HG03175 (cell line): ENCODE measurements at regions not wholly inside any gene's neighbourhood (a gene's known extent, or its start where the extent isn't known, plus 50 kb on each side); places are given as distances from the start of the nearest gene placed in this dataset.

Experiments
- ATAC-seq: cut with Tn5 transposase; IDR thresholded peaks from one replicate; pipeline ENCODE4 v1.9.1; 2021; ENCODE audit warnings: mild to moderate bottlenecking, moderate library complexity; ENCODE audit not compliant: unreplicated experiment

DNA sequence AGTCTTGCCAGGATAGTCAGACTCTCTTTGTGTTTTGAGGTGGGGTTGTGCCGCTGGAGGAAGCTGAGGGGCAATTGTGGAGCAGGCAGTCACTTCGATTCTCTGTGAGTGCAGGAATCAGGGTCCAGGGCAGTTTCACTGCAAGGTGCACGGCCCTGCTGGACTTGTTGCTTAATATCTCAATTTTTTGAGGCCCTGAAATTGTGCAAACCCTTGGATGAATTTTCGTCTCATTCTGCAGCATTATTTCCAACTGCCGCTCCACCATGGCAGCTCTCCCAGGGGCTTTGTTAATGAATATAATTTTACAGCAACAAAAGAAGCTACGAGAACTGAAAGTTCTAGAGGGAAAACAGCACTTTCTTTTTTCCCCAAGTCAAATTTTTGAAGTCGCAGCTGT lies 531.9 kb downstream of the QKI start:
- ATAC-seq: no peak

DNA sequence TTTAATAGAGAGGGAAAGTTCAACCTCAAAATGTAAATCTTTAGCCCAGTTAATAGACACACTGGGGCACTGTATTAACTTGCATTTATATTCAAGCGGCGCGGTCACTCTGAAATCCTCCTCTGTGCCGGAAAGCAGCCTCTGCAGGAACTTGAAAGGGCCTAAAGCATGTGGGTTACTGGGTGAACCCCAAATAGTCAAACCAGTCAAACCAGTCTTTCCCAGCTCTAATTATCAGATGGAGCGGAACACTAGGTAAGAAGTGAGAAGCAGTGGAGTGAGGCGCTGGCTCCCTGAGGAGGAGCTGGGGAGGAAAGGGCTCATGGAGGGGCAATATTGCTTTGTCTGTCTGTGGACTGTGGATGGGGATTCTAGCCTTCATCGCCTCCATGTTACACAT lies 531.3 kb downstream of the QKI start:
- ATAC-seq: no peak

GRCh38 chr6:163944897-163945296 lies 530.4 kb downstream of the QKI start:
- ATAC-seq: no peak

- ATAC-seq: no peak
Observed at GRCh38 chr6:163943607-163944385, 529.3 kb downstream of the QKI start.

DNA sequence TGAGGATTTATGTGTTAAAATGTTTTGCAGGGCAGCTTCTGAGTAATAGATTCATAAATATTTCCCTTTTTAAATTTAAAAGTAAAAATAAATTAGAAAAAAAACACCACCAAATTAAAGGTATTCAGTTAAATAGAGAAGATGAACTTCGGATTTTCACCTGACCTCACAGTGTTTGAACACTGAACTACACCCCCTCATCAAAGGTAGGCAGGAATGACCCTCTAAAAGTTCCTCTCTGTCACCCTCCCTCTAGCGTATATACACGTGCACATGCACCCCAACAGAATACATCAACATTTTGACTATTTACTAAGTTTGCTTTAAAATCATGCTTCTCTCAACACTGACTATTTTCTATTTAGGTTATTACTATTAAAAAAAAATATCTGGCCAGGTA lies 528.3 kb downstream of the QKI start:
- no peak for ATAC-seq

DNA sequence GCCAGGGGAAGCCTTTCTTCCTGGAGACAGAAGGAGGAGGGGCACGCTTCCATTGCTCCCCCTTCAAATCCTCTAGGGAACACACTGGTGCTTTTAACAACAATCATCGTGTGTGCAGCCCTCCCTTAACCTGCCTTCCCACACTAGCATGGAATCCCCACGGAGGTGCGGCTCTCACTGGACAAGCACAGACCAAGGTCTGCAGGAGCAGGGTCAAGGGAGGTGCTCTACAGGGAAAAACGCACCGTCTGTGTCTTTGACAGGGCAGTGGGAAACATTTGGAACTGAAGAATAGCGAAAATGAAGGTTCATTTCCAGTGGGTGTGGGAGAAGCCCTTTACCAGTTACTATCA lies 527.1 kb downstream of the QKI start:
- ATAC-seq: no peak

DNA sequence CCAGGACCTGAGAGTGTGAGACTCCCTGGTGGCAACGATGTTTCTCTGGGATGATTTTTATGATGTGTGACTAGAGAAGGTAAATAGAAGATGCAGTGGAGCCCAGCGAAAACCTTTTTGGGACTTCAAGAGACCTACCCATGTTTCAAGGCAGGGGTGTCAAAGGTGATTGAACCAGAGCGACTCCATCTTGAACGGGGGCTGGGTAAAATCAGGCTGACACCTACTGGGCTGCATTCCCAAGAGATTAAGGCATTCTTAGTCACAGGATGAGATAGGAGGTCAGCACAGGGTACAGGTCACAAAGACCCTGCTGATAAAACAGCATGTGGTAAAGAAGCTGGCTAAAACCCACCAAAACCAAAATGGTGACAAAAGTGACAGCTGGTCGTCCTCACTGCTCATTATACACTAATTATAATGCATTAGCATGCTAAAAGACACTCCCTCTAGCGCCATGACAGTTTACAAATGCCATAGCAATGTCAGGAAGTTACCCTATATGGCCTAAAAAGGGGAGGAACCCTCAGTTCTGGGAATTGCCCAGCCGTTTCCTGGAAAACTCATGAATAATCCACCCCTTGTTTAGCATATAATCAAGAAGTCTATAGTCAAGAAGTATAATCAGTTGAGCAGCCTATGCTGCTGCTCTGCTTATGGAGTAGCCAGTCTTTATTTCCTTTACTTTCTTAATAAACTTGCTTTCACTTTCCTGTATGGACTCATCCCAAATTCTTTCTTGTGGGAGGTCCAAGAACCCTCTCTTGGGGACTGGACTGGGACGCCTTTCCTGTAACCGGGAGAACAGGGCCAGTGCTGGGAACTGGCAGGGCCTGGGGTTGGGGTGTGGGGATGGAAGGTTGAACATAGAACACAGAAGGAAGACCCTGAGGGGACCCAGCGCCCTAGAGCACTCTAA lies 526.4 kb downstream of the QKI start:
- ATAC-seq: no peak

- ATAC-seq: no peak
Observed at GRCh38 chr6:163937071-163937470, 522.6 kb downstream of the QKI start.

GRCh38 chr6:163935158-163935762 lies 520.7 kb downstream of the QKI start:
- ATAC-seq: no peak

DNA sequence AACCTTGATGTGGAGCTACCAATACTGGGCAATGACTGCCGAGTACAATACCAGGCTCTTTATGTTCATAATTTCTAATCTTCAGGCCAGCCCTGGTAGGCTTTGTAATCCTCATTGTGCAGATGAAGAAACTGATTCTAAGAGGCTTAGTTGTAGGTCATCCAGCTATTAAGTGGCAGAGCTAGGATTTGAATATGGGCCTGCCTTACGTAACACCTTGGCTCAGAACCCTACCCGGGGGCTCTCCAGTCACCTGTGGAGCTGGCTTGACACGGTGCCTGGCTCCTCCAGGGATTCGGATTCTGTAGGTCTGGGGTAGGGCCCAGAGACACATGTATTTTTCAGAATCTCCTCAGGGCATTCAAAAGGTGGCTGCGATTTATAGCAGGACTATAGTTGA lies 515.5 kb downstream of the QKI start:
- ATAC-seq: no peak

- no peak for ATAC-seq
Observed at GRCh38 chr6:163929538-163929937, 515.0 kb downstream of the QKI start.

DNA sequence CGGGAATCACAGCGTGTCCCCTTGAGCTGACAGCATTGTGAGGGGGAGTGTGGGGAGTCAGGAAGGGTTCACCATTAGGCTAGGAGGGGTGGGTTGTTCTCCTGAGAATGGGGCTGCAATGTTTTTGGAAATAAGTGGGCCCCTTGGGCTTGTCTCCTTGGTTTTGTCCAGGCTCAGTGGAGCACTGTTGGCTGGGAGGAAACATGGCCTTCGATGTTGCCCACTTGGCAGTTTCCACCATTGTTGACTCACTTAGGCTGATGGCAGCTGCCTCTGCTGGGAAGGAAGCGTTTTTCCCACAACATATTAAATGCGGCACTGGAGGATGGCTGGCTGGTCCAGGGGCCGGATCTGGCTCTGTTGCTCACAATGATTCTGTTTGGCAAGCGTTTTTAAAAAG lies 512.1 kb downstream of the QKI start:
- ATAC-seq: no peak

DNA sequence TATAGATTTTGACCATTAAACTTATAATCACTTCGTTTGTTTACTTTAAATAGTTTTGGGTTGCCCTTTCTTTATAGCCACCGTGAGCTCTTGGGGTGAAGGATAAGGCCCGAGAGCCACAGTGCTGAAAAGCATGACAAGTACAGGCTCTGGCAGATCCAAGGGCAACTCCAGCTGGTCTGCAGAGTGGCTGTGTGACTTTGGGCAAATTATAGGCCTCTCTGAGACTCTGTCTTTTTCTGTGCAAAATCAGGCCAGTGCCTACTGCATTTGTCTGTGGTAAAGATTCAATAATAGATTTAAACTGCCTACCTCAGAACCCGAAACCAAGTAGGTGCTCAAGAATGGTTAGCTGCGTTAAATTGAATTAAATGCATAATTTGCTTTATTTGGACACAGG lies 511.3 kb downstream of the QKI start:
- no peak for ATAC-seq

DNA sequence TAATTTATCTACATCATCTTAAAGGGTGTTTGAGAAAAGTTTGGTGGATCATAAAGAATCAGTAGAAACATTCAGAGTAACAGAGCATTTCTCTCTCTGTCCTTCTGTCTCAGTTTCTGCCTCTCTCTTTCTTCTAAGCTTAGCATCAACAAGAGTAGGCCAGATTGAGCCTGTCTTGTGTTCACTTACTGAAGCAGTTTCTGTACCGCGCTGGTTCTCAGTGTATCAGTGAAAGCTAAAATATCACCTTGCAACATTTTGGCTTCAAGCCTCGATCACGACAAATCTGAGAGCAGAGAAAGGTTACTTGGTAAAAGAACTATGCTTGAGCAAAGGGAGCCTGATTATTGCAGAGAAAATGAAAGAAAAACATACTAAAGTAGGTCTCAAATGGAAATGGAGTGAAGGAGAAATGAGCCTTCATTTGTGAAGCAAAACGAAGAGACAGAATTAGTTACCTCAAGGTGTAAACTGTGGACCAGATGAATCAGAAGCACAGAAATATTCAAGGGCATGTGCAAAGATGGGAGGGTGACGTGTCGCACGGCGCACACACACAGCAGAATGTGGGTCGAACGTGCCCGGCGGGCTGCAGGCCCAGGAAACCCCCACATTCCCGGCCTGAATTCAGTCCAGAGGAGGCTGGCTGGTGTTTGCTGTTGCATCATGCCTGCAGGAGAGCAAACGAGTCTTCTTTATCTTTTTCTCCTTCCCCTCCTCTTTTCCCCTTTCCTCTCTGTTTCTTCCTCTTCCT lies 509.3 kb downstream of the QKI start:
- no peak for ATAC-seq

DNA sequence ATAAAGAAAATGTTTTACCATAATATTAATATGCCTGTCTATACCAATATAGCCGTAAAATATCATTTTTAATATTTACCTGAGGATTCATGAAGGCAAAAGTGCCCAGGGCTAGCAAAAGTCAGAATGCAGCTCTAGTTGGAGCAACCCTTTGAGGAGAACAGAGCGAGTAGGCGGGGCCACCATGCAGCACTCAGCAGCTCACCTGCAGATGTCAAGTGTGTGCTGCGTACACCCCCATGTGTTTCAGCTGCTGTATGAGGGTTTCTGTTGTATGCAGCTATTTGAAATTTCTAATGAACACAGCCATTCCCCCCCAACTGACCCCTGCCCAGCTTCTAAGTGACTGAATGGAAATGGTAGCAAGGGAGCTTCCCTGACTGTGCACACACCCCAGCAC lies 508.0 kb downstream of the QKI start:
- no peak for ATAC-seq

DNA sequence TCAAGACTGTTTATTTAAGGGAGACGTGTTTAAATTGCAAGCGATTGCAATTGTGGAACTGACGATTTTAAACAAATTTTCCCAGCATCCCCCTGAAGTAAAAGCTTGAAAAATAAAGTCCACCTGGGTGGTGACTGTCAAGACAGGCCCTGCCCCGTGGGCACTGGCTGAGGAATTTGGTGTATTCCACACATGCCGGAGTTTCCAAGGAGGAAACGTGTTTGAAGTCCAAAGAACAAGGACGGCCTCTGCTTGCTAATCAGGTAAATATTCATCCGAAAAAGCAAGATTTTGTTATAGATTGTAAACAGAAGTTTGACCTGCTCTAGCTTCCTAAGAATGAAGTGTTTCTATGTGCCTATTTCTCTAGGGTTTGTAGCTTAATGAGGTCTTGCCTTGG lies 505.1 kb downstream of the QKI start:
- no peak for ATAC-seq

- ATAC-seq: no peak
Observed at GRCh38 chr6:163916315-163917081, 502.0 kb downstream of the QKI start.

DNA sequence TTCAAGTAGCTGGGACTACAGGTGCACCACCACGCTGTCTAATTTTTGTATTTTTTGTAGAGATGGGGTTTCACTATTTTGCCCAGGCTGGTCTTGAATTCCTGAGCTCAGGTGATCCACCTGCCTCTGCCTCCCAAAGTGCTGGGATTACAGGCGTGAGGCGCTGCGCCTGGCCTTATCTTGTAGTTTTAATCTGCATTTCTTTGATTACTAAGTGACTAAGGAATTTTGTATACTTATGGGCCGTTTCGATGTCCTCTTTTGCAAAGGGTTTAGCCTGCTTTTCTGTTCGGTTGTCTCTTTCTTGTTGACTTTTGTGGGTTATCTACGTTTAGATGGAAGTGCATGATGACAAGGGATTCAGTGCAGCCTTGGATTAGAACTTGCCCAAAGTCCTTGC lies 500.6 kb downstream of the QKI start:
- ATAC-seq: no peak

DNA sequence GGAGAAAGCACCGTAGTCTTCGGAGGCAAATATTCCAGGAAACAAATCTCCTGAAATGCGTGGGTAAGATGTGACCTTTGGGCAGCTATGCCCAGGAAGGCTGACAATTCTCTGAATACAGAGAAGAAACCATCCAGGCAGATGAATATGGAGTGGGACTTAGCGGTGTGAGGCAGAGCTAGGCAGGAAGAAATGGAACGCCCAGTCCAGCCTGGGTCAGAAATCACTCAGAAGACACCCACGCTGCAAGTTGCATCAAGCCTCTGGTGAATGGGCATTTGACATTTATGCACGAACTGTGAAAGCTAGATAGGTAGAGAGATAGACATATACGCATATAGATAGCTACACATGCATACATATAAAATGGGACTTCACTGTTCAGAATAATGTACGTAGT lies 498.5 kb downstream of the QKI start:
- no peak for ATAC-seq

GRCh38 chr6:163906006-163906710 lies 491.6 kb downstream of the QKI start:
- ATAC-seq: no peak
